ENCODE measurements at regions not wholly inside any gene's neighbourhood (a gene's known extent, or its start where the extent isn't known, plus 50 kb on each side); places are given as distances from the start of the nearest gene placed in this dataset.

DNA sequence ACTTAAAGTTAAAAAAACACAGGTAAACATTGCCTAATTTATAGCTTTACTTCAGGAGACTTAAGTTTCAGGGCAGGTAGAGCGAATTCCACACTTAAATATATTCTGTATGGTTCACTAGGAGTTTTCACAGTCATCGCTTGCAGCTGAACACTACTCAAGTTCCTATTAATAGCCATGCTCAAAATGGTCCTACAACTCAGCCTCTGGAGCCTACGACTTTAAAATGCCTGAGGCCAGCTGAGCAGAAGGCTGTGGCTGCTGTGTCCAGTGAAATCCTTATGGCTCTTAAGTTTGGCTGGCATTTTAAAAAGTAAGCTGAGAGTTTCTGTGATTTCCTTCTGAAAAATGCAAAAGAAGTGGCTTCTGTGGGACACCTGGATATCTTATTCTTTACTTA is 105.4 kb upstream of the GLI3 start:
- no peaks in the 10 kb centered on the region for H3K36me3 ChIP-seq (ENCODE audit: control insufficient read depth in 1 of 2, insufficient read depth in 2 of 2, low read length in 2 of 2)
- H3K9ac ChIP-seq (ENCODE audit: low read length) = no peak overlapping the region
- intact Hi-C loops (cut with micrococcal nuclease) = no loop called here
- ATAC-seq (no peak), DNase-seq (ENCODE audit: low read depth, low spot score) (no peak)
- BruUV-seq (replicated peaks) = no TSS peak
- H3K9me3 ChIP-seq (ENCODE audit: control insufficient read depth in 1 of 2, insufficient read depth in 1 of 2, low read depth in 1 of 2, low read length in 2 of 2) = peaks cover 0 to 5% of the 10 kb centered on the region in 2 experiments; a peak in 1 of 4 replicates
- RAD21 ChIA-PET (ENCODE audit: low non-redundant PET in 1 of 2, low total read pairs in 2 of 2, uncharacterized antibody in 2 of 2, unreplicated experiment in 2 of 2) = no interaction called here
- no peaks in the 10 kb centered on the region for H3K27me3 ChIP-seq (ENCODE audit: insufficient read depth, low read length)
- no peak overlapping the region for H3K4me3 ChIP-seq (replicated peaks in 1 of 2; ENCODE audit: low read depth in 1 of 2, low read length in 2 of 2)
- H4K20me1 ChIP-seq (ENCODE audit: insufficient read depth) = no peaks in the 10 kb centered on the region
- no peak overlapping the region for H3K4me2 ChIP-seq (ENCODE audit: low read length)
- H3K79me2 ChIP-seq (ENCODE audit: insufficient read depth, low read length) = no peaks in the 10 kb centered on the region
- CTCF ChIA-PET = no interaction called here
- POLR2A ChIA-PET = no interaction called here
- no peak overlapping the region for H3K27ac ChIP-seq (ENCODE audit: low read depth, low read length)
- H2AFZ ChIP-seq (ENCODE audit: low read depth, low read length, poor library complexity, severe bottlenecking) = no peak overlapping the region
- H3K4me1 ChIP-seq (ENCODE audit: control insufficient read depth in 1 of 2, insufficient read depth in 2 of 2, low read length in 2 of 2) = no peaks in the 10 kb centered on the region
- H3K9me2 ChIP-seq (ENCODE audit: insufficient read depth) = no peaks in the 10 kb centered on the region
- TF ChIP-seq, protein P1, sequence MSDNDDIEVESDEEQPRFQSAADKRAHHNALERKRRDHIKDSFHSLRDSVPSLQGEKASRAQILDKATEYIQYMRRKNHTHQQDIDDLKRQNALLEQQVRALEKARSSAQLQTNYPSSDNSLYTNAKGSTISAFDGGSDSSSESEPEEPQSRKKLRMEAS (IDR thresholded peaks at IDR 0.05) = no peak
- TF ChIP-seq POLR2A (IDR thresholded peaks at IDR 0.05; ENCODE audit: borderline replicate concordance, extremely low read depth, insufficient read depth, insufficient read length) (no peak), SIN3A (IDR thresholded peaks at IDR 0.05; ENCODE audit: low read depth) (no peak), SRF (IDR thresholded peaks at IDR 0.05; ENCODE audit: low read depth) (no peak), YY1 (IDR thresholded peaks at IDR 0.05; ENCODE audit: extremely low read depth, insufficient replicate concordance, low read depth, low read length) (no peak), ZNF274 (IDR thresholded peaks at IDR 0.05; ENCODE audit: low read depth, low read length) (no peak), RAD21 (IDR thresholded peaks at IDR 0.05; ENCODE audit: low read depth) (no peak), EZH2phosphoT487 (IDR thresholded peaks at IDR 0.05; ENCODE audit: borderline replicate concordance) (no peak), POLR2AphosphoS5 (IDR thresholded peaks at IDR 0.05; ENCODE audit: low read depth, low read length) (no peak), ZFX (IDR thresholded peaks at IDR 0.05) (no peak), FOSL1 (IDR thresholded peaks at IDR 0.05; ENCODE audit: low read depth) (no peak), CBX3 (IDR thresholded peaks at IDR 0.05; ENCODE audit: low read depth) (no peak), JUND (IDR thresholded peaks at IDR 0.05) (no peak), ELF1 (IDR thresholded peaks at IDR 0.05; ENCODE audit: borderline replicate concordance, low read depth) (no peak), EGR1 (IDR thresholded peaks at IDR 0.05; ENCODE audit: low read depth) (no peak)
- TF ChIP-seq, protein P2, sequence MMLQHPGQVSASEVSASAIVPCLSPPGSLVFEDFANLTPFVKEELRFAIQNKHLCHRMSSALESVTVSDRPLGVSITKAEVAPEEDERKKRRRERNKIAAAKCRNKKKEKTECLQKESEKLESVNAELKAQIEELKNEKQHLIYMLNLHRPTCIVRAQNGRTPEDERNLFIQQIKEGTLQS (IDR thresholded peaks at IDR 0.05) = no peak
- TF ChIP-seq, protein P3, sequence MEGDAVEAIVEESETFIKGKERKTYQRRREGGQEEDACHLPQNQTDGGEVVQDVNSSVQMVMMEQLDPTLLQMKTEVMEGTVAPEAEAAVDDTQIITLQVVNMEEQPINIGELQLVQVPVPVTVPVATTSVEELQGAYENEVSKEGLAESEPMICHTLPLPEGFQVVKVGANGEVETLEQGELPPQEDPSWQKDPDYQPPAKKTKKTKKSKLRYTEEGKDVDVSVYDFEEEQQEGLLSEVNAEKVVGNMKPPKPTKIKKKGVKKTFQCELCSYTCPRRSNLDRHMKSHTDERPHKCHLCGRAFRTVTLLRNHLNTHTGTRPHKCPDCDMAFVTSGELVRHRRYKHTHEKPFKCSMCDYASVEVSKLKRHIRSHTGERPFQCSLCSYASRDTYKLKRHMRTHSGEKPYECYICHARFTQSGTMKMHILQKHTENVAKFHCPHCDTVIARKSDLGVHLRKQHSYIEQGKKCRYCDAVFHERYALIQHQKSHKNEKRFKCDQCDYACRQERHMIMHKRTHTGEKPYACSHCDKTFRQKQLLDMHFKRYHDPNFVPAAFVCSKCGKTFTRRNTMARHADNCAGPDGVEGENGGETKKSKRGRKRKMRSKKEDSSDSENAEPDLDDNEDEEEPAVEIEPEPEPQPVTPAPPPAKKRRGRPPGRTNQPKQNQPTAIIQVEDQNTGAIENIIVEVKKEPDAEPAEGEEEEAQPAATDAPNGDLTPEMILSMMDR (IDR thresholded peaks at IDR 0.05 in 2 of 3, conservative IDR thresholded peaks at IDR 0.05 in 1 of 3; ENCODE audit: borderline replicate concordance in 1 of 3, insufficient read depth in 1 of 3, low read depth in 2 of 3, low read length in 2 of 3) = no peak
